Activated B cell treated with CpG ODN at 0.5 μM for 24 hours (primary cell): ENCODE measurements at regions not wholly inside any gene's neighbourhood (a gene's known extent, or its start where the extent isn't known, plus 50 kb on each side); places are given as distances from the start of the nearest gene placed in this dataset.

Source experiments
- ATAC-seq: fragments of 200-7000 bp; cut with Tn5 transposase; one replicate; pipeline ENCODE4 v1.10.0; 2021; ENCODE audit warnings: low read depth, mild to moderate bottlenecking, moderate library complexity
- CTCF ChIA-PET: fragments of 350-600 bp; sonication (Branson Sonifier 250); formaldehyde crosslinking; loops from one replicate; lab custom pipeline; 2021; ENCODE audit warnings: antibody characterized with exemption; lab: Charles Lee
- POLR2A ChIA-PET: fragments of 350-600 bp; sonication (Branson Sonifier 250); formaldehyde crosslinking; loops from one replicate; lab custom pipeline; 2021; ENCODE audit warnings: antibody characterized with exemption; lab: Charles Lee
- DNase-seq: peaks from one replicate; pipeline ENCODE4 v3.0.0; 2022
- H3K27ac Mint-ChIP-seq: one replicate; pipeline ENCODE4 v1.8.0; 2020; ENCODE audit warnings: mixed read lengths
- H3K27me3 Mint-ChIP-seq: one replicate; pipeline ENCODE4 v1.8.0; 2021; ENCODE audit warnings: mixed read lengths
- H3K36me3 Mint-ChIP-seq: one replicate; pipeline ENCODE4 v1.8.0; 2021; ENCODE audit warnings: low read depth, mixed read lengths
- H3K4me1 Mint-ChIP-seq: one replicate; pipeline ENCODE4 v1.8.0; 2021; ENCODE audit warnings: mixed read lengths
- H3K4me3 Mint-ChIP-seq: one replicate; pipeline ENCODE4 v1.8.0; 2020; ENCODE audit warnings: mild to moderate bottlenecking, mixed read lengths
- H3K9me3 Mint-ChIP-seq: one replicate; pipeline ENCODE4 v1.8.0; 2020; ENCODE audit warnings: mixed read lengths
- CTCF ChIP-seq: fragments of 200-600 bp; IDR thresholded peaks from one replicate; pipeline ENCODE4 v1.8.0; 2022; ENCODE audit warnings: antibody characterized with exemption, mild to moderate bottlenecking
- intact Hi-C: fragments of 100-400 bp; cut with micrococcal nuclease; formaldehyde crosslinking; loops from one replicate; pipeline ENCODE4 v1.15.1; 2024

- DNase-seq (no peak), ATAC-seq (no peak)
- no peak overlapping the region for H3K27ac Mint-ChIP-seq
- TF ChIP-seq CTCF, result no peak
- intact Hi-C loops, result no loop called here
- H3K27me3 Mint-ChIP-seq, result no peaks in the 10 kb centered on the region
- no peaks in the 10 kb centered on the region for H3K4me1 Mint-ChIP-seq
- CTCF ChIA-PET, result no interaction called here
- H3K36me3 Mint-ChIP-seq, result no peaks in the 10 kb centered on the region
- POLR2A ChIA-PET, result no interaction called here
- no peak overlapping the region for H3K4me3 Mint-ChIP-seq
- no peaks in the 10 kb centered on the region for H3K9me3 Mint-ChIP-seq
Measured at GRCh38 chr9:118321788-118322187, 617.6 kb downstream of the TLR4 start.

- Mint-ChIP-seq H3K4me1 (no peaks in the 10 kb centered on the region), H3K36me3 (no peaks in the 10 kb centered on the region), H3K27me3 (no peaks in the 10 kb centered on the region), H3K4me3 (no peak overlapping the region), H3K9me3 (no peaks in the 10 kb centered on the region), H3K27ac (no peak overlapping the region)
- no peak for TF ChIP-seq CTCF
- DNase-seq (no peak), ATAC-seq (no peak)
- ChIA-PET CTCF (no interaction called here), POLR2A (no interaction called here)
- intact Hi-C loops, result no loop called here
Measured at GRCh38 chr9:118324706-118325105, 620.5 kb downstream of the TLR4 start.

- Mint-ChIP-seq H3K4me1 (no peaks in the 10 kb centered on the region), H3K27ac (no peak overlapping the region), H3K9me3 (no peaks in the 10 kb centered on the region), H3K27me3 (no peaks in the 10 kb centered on the region), H3K36me3 (no peaks in the 10 kb centered on the region), H3K4me3 (no peak overlapping the region)
- POLR2A ChIA-PET, result no interaction called here
- ATAC-seq, result no peak
- intact Hi-C loops, result no loop called here
- CTCF ChIA-PET, result no interaction called here
- no peak for DNase-seq
- no peak for TF ChIP-seq CTCF
Measured at GRCh38 chr9:118325757-118326156, 621.6 kb downstream of the TLR4 start.

GRCh38 chr9:118326326-118326725 lies 622.1 kb downstream of the TLR4 start:
- no peak for DNase-seq
- no peaks in the 10 kb centered on the region for H3K27me3 Mint-ChIP-seq
- no peak overlapping the region for H3K4me3 Mint-ChIP-seq
- no peaks in the 10 kb centered on the region for H3K4me1 Mint-ChIP-seq
- TF ChIP-seq CTCF, result no peak
- H3K36me3 Mint-ChIP-seq, result no peaks in the 10 kb centered on the region
- ChIA-PET CTCF (no interaction called here), POLR2A (no interaction called here)
- no peaks in the 10 kb centered on the region for H3K9me3 Mint-ChIP-seq
- no peak for ATAC-seq
- intact Hi-C loops, result no loop called here
- no peak overlapping the region for H3K27ac Mint-ChIP-seq

GRCh38 chr9:118330191-118330986 lies 626.2 kb downstream of the TLR4 start:
- Mint-ChIP-seq H3K4me3 (no peak overlapping the region), H3K27me3 (no peaks in the 10 kb centered on the region), H3K9me3 (no peaks in the 10 kb centered on the region), H3K27ac (no peak overlapping the region), H3K36me3 (no peaks in the 10 kb centered on the region), H3K4me1 (no peaks in the 10 kb centered on the region)
- ATAC-seq (no peak), DNase-seq (no peak)
- TF ChIP-seq CTCF, result no peak
- POLR2A ChIA-PET, result no interaction called here
- CTCF ChIA-PET, result no interaction called here
- intact Hi-C loops, result no loop called here
